ENCODE measurements at regions not wholly inside any gene's neighbourhood (a gene's known extent, or its start where the extent isn't known, plus 50 kb on each side); places are given as distances from the start of the nearest gene placed in this dataset.

DNA sequence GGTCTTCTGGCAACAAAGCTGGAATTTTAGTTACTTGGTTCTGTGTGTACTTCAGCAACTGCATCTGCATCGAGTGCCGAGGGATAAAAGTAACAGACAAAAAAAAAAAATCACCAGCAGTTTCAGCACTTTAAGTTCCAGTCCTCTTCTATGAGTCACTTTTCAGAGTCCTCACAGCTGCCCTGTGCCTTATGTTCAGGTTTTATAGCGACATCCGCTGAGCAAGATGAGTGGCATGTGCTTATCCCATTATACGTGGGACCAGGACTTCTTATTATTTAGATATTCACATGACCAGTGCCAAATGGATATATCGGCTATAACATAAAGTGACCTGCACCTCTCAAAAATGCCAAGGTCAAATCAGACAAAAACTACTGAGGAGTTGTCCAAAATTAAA is 242.9 kb downstream of the FOXA2 start:
- TF ChIP-seq POLR2A (IDR thresholded peaks at IDR 0.05) (no peak), POLR2AphosphoS5 (IDR thresholded peaks at IDR 0.05) (no peak)
- TF ChIP-seq, protein P1, sequence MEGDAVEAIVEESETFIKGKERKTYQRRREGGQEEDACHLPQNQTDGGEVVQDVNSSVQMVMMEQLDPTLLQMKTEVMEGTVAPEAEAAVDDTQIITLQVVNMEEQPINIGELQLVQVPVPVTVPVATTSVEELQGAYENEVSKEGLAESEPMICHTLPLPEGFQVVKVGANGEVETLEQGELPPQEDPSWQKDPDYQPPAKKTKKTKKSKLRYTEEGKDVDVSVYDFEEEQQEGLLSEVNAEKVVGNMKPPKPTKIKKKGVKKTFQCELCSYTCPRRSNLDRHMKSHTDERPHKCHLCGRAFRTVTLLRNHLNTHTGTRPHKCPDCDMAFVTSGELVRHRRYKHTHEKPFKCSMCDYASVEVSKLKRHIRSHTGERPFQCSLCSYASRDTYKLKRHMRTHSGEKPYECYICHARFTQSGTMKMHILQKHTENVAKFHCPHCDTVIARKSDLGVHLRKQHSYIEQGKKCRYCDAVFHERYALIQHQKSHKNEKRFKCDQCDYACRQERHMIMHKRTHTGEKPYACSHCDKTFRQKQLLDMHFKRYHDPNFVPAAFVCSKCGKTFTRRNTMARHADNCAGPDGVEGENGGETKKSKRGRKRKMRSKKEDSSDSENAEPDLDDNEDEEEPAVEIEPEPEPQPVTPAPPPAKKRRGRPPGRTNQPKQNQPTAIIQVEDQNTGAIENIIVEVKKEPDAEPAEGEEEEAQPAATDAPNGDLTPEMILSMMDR (IDR thresholded peaks at IDR 0.05), result no peak

Measured in sigmoid colon (tissue), 4 donors.